Left ventricle myocardium inferior (tissue), 1 donor: ENCODE measurements at regions not wholly inside any gene's neighbourhood (a gene's known extent, or its start where the extent isn't known, plus 50 kb on each side); places are given as distances from the start of the nearest gene placed in this dataset.

Source experiments
- DNase-seq: peaks from one replicate; pipeline ENCODE4 v3.0.0-alpha.2; 2020
- H3K27ac ChIP-seq: fragments of 200-600 bp; replicated peaks from 2 replicates; pipeline ENCODE4 v1.8.0; 2021
- H3K27me3 ChIP-seq: fragments of 200-600 bp; 2 replicates; pipeline ENCODE4 v1.8.0; 2021; ENCODE audit warnings: low read depth
- H3K36me3 ChIP-seq: fragments of 200-600 bp; 2 replicates; pipeline ENCODE4 v1.8.0; 2021
- H3K4me1 ChIP-seq: fragments of 200-600 bp; 2 replicates; pipeline ENCODE4 v1.8.0; 2021
- H3K4me3 ChIP-seq: fragments of 200-600 bp; 2 replicates; pipeline ENCODE4 v1.8.0; 2021; ENCODE audit warnings: mild to moderate bottlenecking, moderate library complexity
- H3K9me3 ChIP-seq: fragments of 200-600 bp; replicated peaks from 2 replicates; pipeline ENCODE4 v1.8.0; 2021
- intact Hi-C: fragments of 100-400 bp; cut with micrococcal nuclease; formaldehyde crosslinking; loops from one replicate; pipeline ENCODE4 v1.11.0; 2022
- TF ChIP-seq, protein P1 (sequence below): fragments of 200-600 bp; IDR thresholded peaks from 2 replicates; pipeline ENCODE4 v1.8.0; 2021; ENCODE audit warnings: antibody characterized with exemption, mild to moderate bottlenecking, borderline replicate concordance
- donor health status: DM: no; HTN: yes; CAD: no; lungs with severe emphysema.

DNA sequence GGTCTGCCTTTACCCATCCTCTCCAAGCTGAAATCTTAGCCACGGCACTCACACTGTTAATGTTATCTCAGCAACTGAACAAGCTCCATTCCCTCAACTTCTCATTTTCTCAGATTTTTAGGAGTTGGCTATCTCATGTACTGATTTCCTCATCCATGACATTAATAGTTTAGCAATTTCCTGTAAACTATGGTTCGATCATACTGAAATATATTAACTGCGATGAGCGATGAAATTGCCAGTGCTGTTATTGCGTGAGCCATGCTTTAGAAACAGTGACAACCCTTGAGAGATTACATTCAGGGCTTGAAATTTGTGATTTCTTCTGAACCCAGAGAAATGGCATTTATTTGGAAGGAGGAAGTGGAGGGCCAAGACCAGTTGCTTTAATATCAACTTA, 223.7 kb downstream of the GPAT3 start:
- no peak overlapping the region for H3K4me3 ChIP-seq
- DNase-seq, result no peak
- intact Hi-C loops, result no loop called here
- no peaks in the 10 kb centered on the region for H3K9me3 ChIP-seq
- H3K36me3 ChIP-seq, result no peaks in the 10 kb centered on the region
- H3K4me1 ChIP-seq, result no peaks in the 10 kb centered on the region
- peaks cover 6% of the 10 kb centered on the region for H3K27me3 ChIP-seq
- TF ChIP-seq, protein P1, sequence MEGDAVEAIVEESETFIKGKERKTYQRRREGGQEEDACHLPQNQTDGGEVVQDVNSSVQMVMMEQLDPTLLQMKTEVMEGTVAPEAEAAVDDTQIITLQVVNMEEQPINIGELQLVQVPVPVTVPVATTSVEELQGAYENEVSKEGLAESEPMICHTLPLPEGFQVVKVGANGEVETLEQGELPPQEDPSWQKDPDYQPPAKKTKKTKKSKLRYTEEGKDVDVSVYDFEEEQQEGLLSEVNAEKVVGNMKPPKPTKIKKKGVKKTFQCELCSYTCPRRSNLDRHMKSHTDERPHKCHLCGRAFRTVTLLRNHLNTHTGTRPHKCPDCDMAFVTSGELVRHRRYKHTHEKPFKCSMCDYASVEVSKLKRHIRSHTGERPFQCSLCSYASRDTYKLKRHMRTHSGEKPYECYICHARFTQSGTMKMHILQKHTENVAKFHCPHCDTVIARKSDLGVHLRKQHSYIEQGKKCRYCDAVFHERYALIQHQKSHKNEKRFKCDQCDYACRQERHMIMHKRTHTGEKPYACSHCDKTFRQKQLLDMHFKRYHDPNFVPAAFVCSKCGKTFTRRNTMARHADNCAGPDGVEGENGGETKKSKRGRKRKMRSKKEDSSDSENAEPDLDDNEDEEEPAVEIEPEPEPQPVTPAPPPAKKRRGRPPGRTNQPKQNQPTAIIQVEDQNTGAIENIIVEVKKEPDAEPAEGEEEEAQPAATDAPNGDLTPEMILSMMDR, result no peak
- H3K27ac ChIP-seq, result no peak overlapping the region

DNA sequence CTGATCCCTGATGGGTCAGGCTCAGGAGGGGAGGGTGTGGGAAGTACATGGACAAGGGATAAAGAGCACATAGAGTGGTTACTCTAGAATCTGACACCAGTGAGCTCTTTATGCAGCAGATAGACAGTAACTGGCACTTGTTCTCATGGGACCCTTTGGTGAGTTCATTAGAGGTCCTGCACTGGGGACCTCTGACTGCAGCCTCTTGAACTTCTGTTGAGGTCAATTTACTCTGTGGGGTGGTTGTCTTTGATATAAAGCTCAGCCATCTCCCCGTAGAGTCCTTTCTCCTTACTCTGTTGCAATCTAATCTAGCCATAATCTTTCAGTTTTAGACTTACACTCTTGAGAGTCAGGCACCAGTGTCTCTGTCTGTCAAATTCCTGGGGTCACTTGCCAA, 222.4 kb downstream of the GPAT3 start:
- Histone ChIP-seq H3K4me1 (no peaks in the 10 kb centered on the region), H3K9me3 (no peaks in the 10 kb centered on the region), H3K27ac (no peak overlapping the region), H3K36me3 (no peaks in the 10 kb centered on the region), H3K27me3 (peaks cover 6% of the 10 kb centered on the region), H3K4me3 (no peak overlapping the region)
- no peak for DNase-seq
- intact Hi-C loops, result no loop called here
- TF ChIP-seq, protein P1, result no peak

DNA sequence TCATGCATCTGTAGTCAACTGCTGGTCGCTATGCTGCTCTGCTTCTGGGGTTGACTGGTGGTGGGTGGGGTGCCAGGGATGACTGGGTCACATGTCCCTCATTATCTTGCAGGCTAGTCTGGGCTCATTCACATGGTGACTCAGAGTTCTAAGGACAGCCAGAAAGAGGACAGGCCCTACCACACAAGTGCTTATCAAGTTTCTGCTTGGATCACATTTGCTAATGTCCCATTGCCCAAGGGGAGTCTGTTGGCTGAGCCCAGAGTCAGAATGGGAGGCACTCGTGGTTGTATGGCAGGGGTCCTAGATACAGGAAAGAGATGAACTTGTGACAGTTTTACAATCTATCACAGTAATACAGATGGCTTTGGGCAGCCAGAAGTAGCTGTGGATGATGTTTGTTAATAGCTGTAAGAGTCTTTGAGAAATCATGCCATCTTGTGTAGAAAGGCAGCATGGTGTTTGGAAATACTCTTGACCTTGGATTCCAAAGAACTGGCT, 221.3 kb downstream of the GPAT3 start:
- TF ChIP-seq, protein P1, result no peak
- intact Hi-C loops, result no loop called here
- no peak for DNase-seq
- no peak overlapping the region for H3K4me3 ChIP-seq
- H3K4me1 ChIP-seq, result no peaks in the 10 kb centered on the region
- H3K36me3 ChIP-seq, result no peaks in the 10 kb centered on the region
- no peaks in the 10 kb centered on the region for H3K9me3 ChIP-seq
- peaks cover 6% of the 10 kb centered on the region for H3K27me3 ChIP-seq
- H3K27ac ChIP-seq, result no peak overlapping the region

DNA sequence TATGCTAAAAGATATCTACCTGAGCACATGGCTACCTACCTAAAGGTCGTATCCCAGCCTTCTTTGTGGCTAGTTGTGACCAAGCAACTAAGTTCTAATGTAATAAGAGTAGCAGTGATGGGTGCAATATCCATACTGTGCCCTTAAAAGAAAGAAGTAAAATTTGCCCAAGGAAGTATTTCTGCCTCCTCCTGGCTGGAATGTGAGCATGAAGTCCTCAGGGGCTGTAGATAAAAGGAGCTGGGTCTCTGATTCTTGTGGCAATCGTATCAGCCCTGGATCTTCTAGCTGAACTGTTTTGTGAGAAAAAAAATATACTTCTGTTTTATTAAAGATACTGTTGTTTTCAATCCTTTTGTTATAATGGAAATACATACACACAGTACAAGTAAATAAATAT, 217.4 kb downstream of the GPAT3 start:
- H3K27me3 ChIP-seq, result no peaks in the 10 kb centered on the region
- no peak overlapping the region for H3K27ac ChIP-seq
- no peaks in the 10 kb centered on the region for H3K36me3 ChIP-seq
- no peaks in the 10 kb centered on the region for H3K9me3 ChIP-seq
- intact Hi-C loops, result no loop called here
- DNase-seq, result no peak
- TF ChIP-seq, protein P1, result no peak
- H3K4me1 ChIP-seq, result no peaks in the 10 kb centered on the region
- H3K4me3 ChIP-seq, result no peak overlapping the region

DNA sequence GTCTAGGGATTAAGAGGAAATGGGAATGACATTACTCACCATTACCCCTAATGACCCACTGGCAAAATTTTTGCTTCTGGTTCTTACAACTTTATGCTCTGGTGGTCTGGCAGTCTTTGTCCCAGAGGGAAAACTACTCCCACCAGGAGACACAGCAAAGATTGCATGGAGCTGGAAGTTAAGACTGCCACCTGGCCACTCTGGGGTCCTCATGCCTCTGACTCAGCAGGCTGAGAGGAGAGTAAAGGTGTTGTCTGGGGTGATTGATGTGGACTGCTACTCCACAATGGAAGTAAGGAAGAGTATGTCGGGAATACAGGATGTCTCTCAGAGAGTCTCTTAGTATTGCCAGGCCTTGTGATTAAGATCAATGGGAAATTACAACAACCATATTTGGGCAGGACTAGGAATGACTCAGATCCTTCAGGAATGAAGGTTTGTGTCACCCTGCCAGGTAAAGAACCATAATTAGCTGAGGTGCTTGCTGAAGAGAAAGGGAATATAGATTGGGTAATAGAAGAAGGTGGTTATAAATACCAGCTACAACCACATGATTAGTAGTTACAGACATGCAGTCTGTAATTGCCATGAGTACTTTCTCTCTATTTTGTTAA, 215.5 kb downstream of the GPAT3 start:
- no peak for DNase-seq
- no peak overlapping the region for H3K4me3 ChIP-seq
- no peaks in the 10 kb centered on the region for H3K27me3 ChIP-seq
- no peaks in the 10 kb centered on the region for H3K36me3 ChIP-seq
- TF ChIP-seq, protein P1, result no peak
- H3K9me3 ChIP-seq, result no peaks in the 10 kb centered on the region
- no peak overlapping the region for H3K27ac ChIP-seq
- H3K4me1 ChIP-seq, result no peaks in the 10 kb centered on the region
- intact Hi-C loops, result no loop called here

DNA sequence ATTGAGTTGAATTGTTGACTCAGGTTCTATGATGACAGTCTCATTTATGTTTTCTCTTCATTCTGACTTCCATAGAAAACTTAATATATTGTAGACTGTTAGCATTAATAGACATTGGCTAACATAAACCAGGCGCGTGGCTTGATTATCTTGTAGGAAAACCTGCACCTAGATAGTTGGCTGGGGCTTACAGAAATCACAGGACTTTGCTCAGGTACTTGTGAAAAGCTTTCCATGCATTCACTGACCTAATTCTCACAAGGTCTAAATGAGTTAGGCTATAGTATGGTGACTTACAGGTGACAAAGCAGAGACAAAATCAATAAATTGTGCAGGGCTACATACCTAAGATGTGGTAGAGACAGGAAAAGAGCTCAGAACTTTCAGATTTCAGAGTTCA, 212.8 kb downstream of the GPAT3 start:
- intact Hi-C loops, result no loop called here

More for the DNA sequence above, 212.8 kb downstream of the GPAT3 start:
- Histone ChIP-seq H3K4me1 (no peaks in the 10 kb centered on the region), H3K4me3 (no peak overlapping the region), H3K9me3 (no peaks in the 10 kb centered on the region), H3K36me3 (no peaks in the 10 kb centered on the region), H3K27ac (no peak overlapping the region), H3K27me3 (no peaks in the 10 kb centered on the region)
- DNase-seq, result no peak
- TF ChIP-seq, protein P1, result no peak
